Suprapubic skin (tissue), 3 donors: ENCODE measurements at regions not wholly inside any gene's neighbourhood (a gene's known extent, or its start where the extent isn't known, plus 50 kb on each side); places are given as distances from the start of the nearest gene placed in this dataset.

Experiments used
- CTCF ChIP-seq, 2 donors: fragments of 200-600 bp in 1 of 2; fragments of 450-650 bp in 1 of 2; sonication (generic) in 1 of 2; IDR thresholded peaks; one replicate each; pipeline ENCODE4 v1.5.1; 2016 to 2019; ENCODE audit warnings: antibody characterized with exemption in 2 of 2, mild to moderate bottlenecking in 1 of 2, moderate library complexity in 1 of 2
- POLR2A ChIP-seq, 2 donors: fragments of 450-650 bp; IDR thresholded peaks; one replicate each; pipeline ENCODE4 v1.6.1; 2017; ENCODE audit warnings: antibody characterized with exemption in 2 of 2, mild to moderate bottlenecking in 2 of 2, moderate library complexity in 2 of 2

DNA sequence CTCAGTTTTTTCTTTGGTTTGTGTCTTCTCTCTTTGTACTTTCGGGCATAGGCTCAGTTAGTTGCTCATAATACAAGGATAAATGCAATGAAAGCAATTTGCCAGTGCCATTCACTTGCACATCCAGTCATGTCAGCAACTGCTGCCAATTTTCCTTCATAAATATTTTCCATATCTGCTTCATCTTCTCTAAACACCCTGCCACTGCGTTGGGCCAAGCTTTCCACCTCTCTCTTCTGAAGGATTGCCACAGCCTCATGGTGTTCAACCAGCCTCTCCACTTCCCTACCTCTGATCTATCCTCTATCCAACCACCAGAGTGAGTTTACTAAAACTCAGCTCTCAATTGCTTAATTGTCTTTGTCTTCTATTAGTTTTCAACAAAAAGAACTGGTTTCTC, 192.5 kb upstream of the ZNF462 start:
- TF ChIP-seq CTCF (IDR thresholded peaks at IDR 0.05) = no peak
- TF ChIP-seq POLR2A (IDR thresholded peaks at IDR 0.05) = no peak
